Stomach (tissue), 4 donors: ENCODE measurements at regions not wholly inside any gene's neighbourhood (a gene's known extent, or its start where the extent isn't known, plus 50 kb on each side); places are given as distances from the start of the nearest gene placed in this dataset.

Source experiments
- CTCF ChIP-seq, 7 experiments: fragments of 450-650 bp in 4 of 7; fragments of 200-600 bp in 3 of 7; sonication (generic) in 3 of 7; IDR thresholded peaks; one replicate each; pipeline ENCODE4 v1.5.1; 2016 to 2019; ENCODE audit warnings: antibody characterized with exemption in 7 of 7, control low read depth in 2 of 7, mild to moderate bottlenecking in 1 of 7
- POLR2AphosphoS5 ChIP-seq, 3 donors: sonication (generic); formaldehyde crosslinking; IDR thresholded peaks; one replicate each; pipeline ENCODE4 v1.6.1; 2016; ENCODE audit warnings: antibody characterized with exemption in 3 of 3

GRCh38 chr2:64376926-64377325, 77.0 kb upstream of the LGALSL start:
- no peak for TF ChIP-seq CTCF (IDR thresholded peaks at IDR 0.05)
- no peak for TF ChIP-seq POLR2AphosphoS5 (IDR thresholded peaks at IDR 0.05)
